Glutamatergic neuron (in vitro differentiated cells): ENCODE measurements at regions not wholly inside any gene's neighbourhood (a gene's known extent, or its start where the extent isn't known, plus 50 kb on each side); places are given as distances from the start of the nearest gene placed in this dataset.

ENCODE experiments used
- DNase-seq: peaks from one replicate; pipeline ENCODE4 v3.0.0; 2022
- H3K27ac Mint-ChIP-seq: one replicate; pipeline ENCODE4 v1.8.0; 2020; ENCODE audit warnings: mild to moderate bottlenecking, mixed read lengths, inconsistent platforms; ENCODE audit not compliant: unreplicated experiment
- H3K27me3 Mint-ChIP-seq: one replicate; pipeline ENCODE4 v1.8.0; 2020; ENCODE audit warnings: mild to moderate bottlenecking, moderate library complexity, mixed read lengths, inconsistent platforms; ENCODE audit not compliant: unreplicated experiment
- H3K36me3 Mint-ChIP-seq: one replicate; pipeline ENCODE4 v1.8.0; 2020; ENCODE audit warnings: mild to moderate bottlenecking, mixed read lengths, inconsistent platforms; ENCODE audit not compliant: unreplicated experiment
- H3K4me1 Mint-ChIP-seq: one replicate; pipeline ENCODE4 v1.8.0; 2020; ENCODE audit warnings: mild to moderate bottlenecking, low read depth, mixed read lengths, inconsistent platforms; ENCODE audit not compliant: unreplicated experiment
- H3K4me3 Mint-ChIP-seq: one replicate; pipeline ENCODE4 v1.8.0; 2020; ENCODE audit warnings: mild to moderate bottlenecking, mixed read lengths, inconsistent platforms; ENCODE audit not compliant: unreplicated experiment
- H3K9me3 Mint-ChIP-seq: one replicate; pipeline ENCODE4 v1.8.0; 2020; ENCODE audit warnings: mild to moderate bottlenecking, moderate library complexity, mixed read lengths, inconsistent platforms; ENCODE audit not compliant: unreplicated experiment
- TF ChIP-seq, protein P1 (sequence below): fragments of 200-600 bp; sonication (generic); IDR thresholded peaks from one replicate; pipeline ENCODE4 v1.5.0; 2021; ENCODE audit not compliant: partially characterized antibody, unreplicated experiment

GRCh38 chr2:19600506-19600905 lies 242.1 kb upstream of the OSR1 start:
- Mint-ChIP-seq H3K4me1 (no peaks in the 10 kb centered on the region), H3K4me3 (no peak overlapping the region), H3K27me3 (no peaks in the 10 kb centered on the region), H3K36me3 (no peaks in the 10 kb centered on the region), H3K27ac (no peak overlapping the region), H3K9me3 (no peaks in the 10 kb centered on the region)
- no peak for DNase-seq
- TF ChIP-seq, protein P1, sequence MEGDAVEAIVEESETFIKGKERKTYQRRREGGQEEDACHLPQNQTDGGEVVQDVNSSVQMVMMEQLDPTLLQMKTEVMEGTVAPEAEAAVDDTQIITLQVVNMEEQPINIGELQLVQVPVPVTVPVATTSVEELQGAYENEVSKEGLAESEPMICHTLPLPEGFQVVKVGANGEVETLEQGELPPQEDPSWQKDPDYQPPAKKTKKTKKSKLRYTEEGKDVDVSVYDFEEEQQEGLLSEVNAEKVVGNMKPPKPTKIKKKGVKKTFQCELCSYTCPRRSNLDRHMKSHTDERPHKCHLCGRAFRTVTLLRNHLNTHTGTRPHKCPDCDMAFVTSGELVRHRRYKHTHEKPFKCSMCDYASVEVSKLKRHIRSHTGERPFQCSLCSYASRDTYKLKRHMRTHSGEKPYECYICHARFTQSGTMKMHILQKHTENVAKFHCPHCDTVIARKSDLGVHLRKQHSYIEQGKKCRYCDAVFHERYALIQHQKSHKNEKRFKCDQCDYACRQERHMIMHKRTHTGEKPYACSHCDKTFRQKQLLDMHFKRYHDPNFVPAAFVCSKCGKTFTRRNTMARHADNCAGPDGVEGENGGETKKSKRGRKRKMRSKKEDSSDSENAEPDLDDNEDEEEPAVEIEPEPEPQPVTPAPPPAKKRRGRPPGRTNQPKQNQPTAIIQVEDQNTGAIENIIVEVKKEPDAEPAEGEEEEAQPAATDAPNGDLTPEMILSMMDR: no peak

DNA sequence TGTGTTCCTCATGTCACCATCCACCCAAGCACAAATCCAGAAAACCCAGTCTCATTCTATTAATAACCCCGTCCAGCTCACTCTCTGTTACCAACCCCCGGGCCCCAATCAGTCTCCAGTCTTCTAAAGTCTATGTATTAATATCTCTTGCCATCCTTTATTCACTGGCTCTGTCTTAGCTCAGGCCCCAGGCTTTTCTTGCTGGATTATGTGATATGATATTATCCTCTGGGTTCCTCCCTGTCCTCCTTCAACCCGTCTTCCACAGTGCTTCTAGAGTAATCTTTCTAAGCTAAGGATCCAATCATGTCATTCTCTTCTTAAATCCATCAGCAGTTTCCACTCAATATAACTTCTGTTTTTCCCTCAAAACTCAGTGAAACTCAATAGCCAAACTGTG lies 240.5 kb upstream of the OSR1 start:
- no peak for DNase-seq
- H3K4me3 Mint-ChIP-seq: no peak overlapping the region
- no peaks in the 10 kb centered on the region for H3K9me3 Mint-ChIP-seq
- H3K4me1 Mint-ChIP-seq: no peaks in the 10 kb centered on the region
- TF ChIP-seq, protein P1: no peak
- no peaks in the 10 kb centered on the region for H3K36me3 Mint-ChIP-seq
- H3K27ac Mint-ChIP-seq: no peak overlapping the region
- no peaks in the 10 kb centered on the region for H3K27me3 Mint-ChIP-seq

- Mint-ChIP-seq H3K4me3 (no peak overlapping the region), H3K27ac (no peak overlapping the region), H3K4me1 (no peaks in the 10 kb centered on the region), H3K36me3 (no peaks in the 10 kb centered on the region), H3K9me3 (no peaks in the 10 kb centered on the region), H3K27me3 (no peaks in the 10 kb centered on the region)
- DNase-seq: no peak
- TF ChIP-seq, protein P1: no peak
Measured at GRCh38 chr2:19592197-19592596, 233.8 kb upstream of the OSR1 start.

GRCh38 chr2:19589791-19590190 lies 231.4 kb upstream of the OSR1 start:
- H3K27me3 Mint-ChIP-seq: no peaks in the 10 kb centered on the region
- no peak overlapping the region for H3K27ac Mint-ChIP-seq
- DNase-seq: no peak

GRCh38 chr2:19580830-19581229 lies 222.4 kb upstream of the OSR1 start:
- Mint-ChIP-seq H3K4me1 (peaks cover 3% of the 10 kb centered on the region), H3K9me3 (peaks cover 3% of the 10 kb centered on the region), H3K4me3 (no peak overlapping the region), H3K27ac (no peak overlapping the region), H3K36me3 (no peaks in the 10 kb centered on the region), H3K27me3 (no peaks in the 10 kb centered on the region)
- TF ChIP-seq, protein P1: no peak
- no peak for DNase-seq

More at GRCh38 chr2:19589791-19590190, 231.4 kb upstream of the OSR1 start:
- Mint-ChIP-seq H3K4me1 (no peaks in the 10 kb centered on the region), H3K4me3 (no peak overlapping the region), H3K9me3 (no peaks in the 10 kb centered on the region), H3K36me3 (no peaks in the 10 kb centered on the region)
- TF ChIP-seq, protein P1: no peak
